GM12874 (cell line): ENCODE measurements at regions not wholly inside any gene's neighbourhood (a gene's known extent, or its start where the extent isn't known, plus 50 kb on each side); places are given as distances from the start of the nearest gene placed in this dataset.
A peak's percentile ranks its signal among the peaks of the same experiment; 100 is the strongest.

Experiments
- CTCF ChIP-seq: IDR thresholded peaks from 2 replicates; pipeline ENCODE4 v1.5.1; 2011; ENCODE audit warnings: low read depth, mild to moderate bottlenecking, control low read depth, low read length, moderate library complexity; ENCODE audit not compliant: insufficient read depth

GRCh38 chr3:182255158-182255557 lies 538.1 kb upstream of the ATP11B start:
- no peak for TF ChIP-seq CTCF

- no peak for TF ChIP-seq CTCF
Observed at GRCh38 chr3:182257361-182257760, 535.9 kb upstream of the ATP11B start.

- peak; percentile 27; the same call in 1 of the 2 replicates for TF ChIP-seq CTCF
Observed at GRCh38 chr3:182258538-182259177, 534.6 kb upstream of the ATP11B start.

GRCh38 chr3:182259579-182259978 lies 533.7 kb upstream of the ATP11B start:
- no peak for TF ChIP-seq CTCF

GRCh38 chr3:182261041-182261440 lies 532.3 kb upstream of the ATP11B start:
- TF ChIP-seq CTCF = no peak

- no peak for TF ChIP-seq CTCF
Observed at GRCh38 chr3:182268711-182269110, 524.6 kb upstream of the ATP11B start.

- TF ChIP-seq CTCF = no peak
Observed at GRCh38 chr3:182276512-182276911, 516.8 kb upstream of the ATP11B start.
